ENCODE measurements at regions not wholly inside any gene's neighbourhood (a gene's known extent, or its start where the extent isn't known, plus 50 kb on each side); places are given as distances from the start of the nearest gene placed in this dataset.

DNA sequence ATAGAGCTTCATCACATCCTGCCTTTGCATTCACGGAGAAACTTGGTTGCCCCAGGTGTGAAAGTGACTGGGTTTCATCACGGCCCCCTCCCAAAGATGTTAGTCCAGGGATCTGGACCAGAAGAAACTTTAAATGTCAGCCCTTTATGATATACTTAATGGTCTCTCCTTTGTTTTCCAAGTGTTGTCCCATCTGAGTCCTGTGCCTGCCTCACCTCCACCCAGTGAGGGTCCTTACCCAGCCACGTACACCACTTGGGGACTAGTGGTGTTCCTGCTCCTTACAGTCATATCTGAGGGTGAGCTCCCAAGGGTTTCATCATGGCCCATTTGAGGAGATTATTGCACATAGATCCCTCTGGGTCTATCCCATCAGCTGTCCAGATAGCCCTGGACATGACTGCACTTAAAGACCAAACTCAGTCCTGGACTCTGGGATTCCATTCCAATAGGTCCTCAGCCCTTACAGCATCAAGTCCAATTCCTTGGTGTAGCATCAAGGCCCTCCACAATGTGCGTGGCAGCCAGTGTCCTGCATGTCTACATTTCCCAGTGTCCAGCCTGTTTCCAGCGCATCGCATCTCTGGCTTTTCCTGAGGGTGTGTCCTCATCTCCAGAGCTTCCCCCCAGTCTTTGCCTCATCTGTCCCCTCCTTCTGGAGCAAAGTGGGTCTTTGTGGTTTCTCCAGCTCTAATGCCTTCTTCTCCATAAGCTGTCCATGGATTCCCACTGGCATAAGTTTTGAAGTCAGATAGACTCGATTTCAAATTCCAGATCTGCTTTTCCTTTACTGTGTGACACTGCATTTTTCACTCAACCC is 351.6 kb downstream of the MYCN start:
- H3K9me3 ChIP-seq: no peaks in the 10 kb centered on the region
- intact Hi-C loops (cut with DNase I): no loop called here
- peaks cover 0 to 19% (median 0%) of the 10 kb centered on the region in 4 donors for H3K27me3 ChIP-seq
- no peak overlapping the region for H3K4me3 ChIP-seq
- H3K36me3 ChIP-seq: no peaks in the 10 kb centered on the region
- no peak for DNase-seq
- no peak for TF ChIP-seq POLR2A (IDR thresholded peaks at IDR 0.05)
- no peak for TF ChIP-seq CTCF (IDR thresholded peaks at IDR 0.05)
- H3K4me1 ChIP-seq: no peaks in the 10 kb centered on the region
- 85% methylated on average over 6 to 7 of the region's 7 CpGs for WGBS, 2 donors
- no peak overlapping the region for H3K27ac ChIP-seq

DNA sequence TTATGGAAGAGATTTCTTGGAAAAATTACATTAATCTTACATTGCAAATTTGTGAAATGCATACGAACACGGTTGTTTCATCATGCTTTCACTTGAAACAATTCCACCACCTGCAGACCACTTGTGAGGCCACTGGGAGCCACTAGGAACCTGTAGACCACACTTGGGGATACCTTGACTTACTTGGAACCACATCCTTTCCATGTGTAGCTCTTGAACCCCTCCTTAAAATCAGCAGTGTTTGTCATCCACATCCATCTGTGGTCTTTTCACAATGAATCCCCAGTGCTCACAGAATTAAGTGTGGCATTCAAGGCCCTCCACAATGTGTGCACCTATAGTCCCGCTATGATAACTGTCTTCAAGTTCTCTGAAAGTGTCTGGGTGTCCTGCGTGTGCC is 350.9 kb downstream of the MYCN start:
- Histone ChIP-seq H3K9me3 (no peaks in the 10 kb centered on the region), H3K4me3 (no peak overlapping the region), H3K36me3 (no peaks in the 10 kb centered on the region), H3K27ac (no peak overlapping the region), H3K27me3 (peaks cover 0 to 19% (median 0%) of the 10 kb centered on the region in 4 donors), H3K4me1 (no peaks in the 10 kb centered on the region)
- no peak for TF ChIP-seq POLR2A (IDR thresholded peaks at IDR 0.05)
- no peak for TF ChIP-seq CTCF (IDR thresholded peaks at IDR 0.05)
- intact Hi-C loops (cut with DNase I): no loop called here
- WGBS, 2 donors: 79 to 87% methylated on average over 4 of the region's 4 CpGs
- no peak for DNase-seq

- Histone ChIP-seq H3K27me3 (peaks cover 0 to 19% (median 0%) of the 10 kb centered on the region in 4 donors), H3K27ac (no peak overlapping the region), H3K4me3 (no peak overlapping the region), H3K36me3 (no peaks in the 10 kb centered on the region), H3K9me3 (no peaks in the 10 kb centered on the region), H3K4me1 (no peaks in the 10 kb centered on the region)
- intact Hi-C loops (cut with DNase I): no loop called here
- DNase-seq: no peak
- WGBS, 2 donors: 72% methylated on average over 8 of the region's 8 CpGs
- TF ChIP-seq CTCF (IDR thresholded peaks at IDR 0.05): no peak
- TF ChIP-seq POLR2A (IDR thresholded peaks at IDR 0.05): no peak
Measured at GRCh38 chr2:16290311-16291020, 350.1 kb downstream of the MYCN start.

GRCh38 chr2:16288371-16289112 is 348.2 kb downstream of the MYCN start:
- Histone ChIP-seq H3K36me3 (no peaks in the 10 kb centered on the region), H3K27me3 (peaks cover 0 to 19% (median 0%) of the 10 kb centered on the region in 4 donors), H3K4me3 (no peak overlapping the region), H3K27ac (no peak overlapping the region), H3K9me3 (no peaks in the 10 kb centered on the region), H3K4me1 (no peaks in the 10 kb centered on the region)
- intact Hi-C loops (cut with DNase I): loop anchor here (10.0 kb wide), 1 partner anchor 344 kb away; the partner anchor contains the start of gene MYCN
- DNase-seq: no peak
- no peak for TF ChIP-seq CTCF (IDR thresholded peaks at IDR 0.05)
- no peak for TF ChIP-seq POLR2A (IDR thresholded peaks at IDR 0.05)
- 64 to 73% methylated on average over 2 to 3 of the region's 3 CpGs for WGBS, 2 donors
